SK-N-SH treated with all-trans-retinoic acid at 6 μM for 48 hours (cell line): ENCODE measurements at regions not wholly inside any gene's neighbourhood (a gene's known extent, or its start where the extent isn't known, plus 50 kb on each side); places are given as distances from the start of the nearest gene placed in this dataset.
"Not testable (repeated sequence)": the region's sequence is repeated elsewhere in the genome, so short reads cannot be mapped to it uniquely, and the experiment has no call there.

ENCODE experiments used
- ARNTL ChIP-seq: fragments of 450-650 bp; formaldehyde crosslinking; IDR thresholded peaks from 2 replicates; pipeline ENCODE4 v1.5.0; 2020; ENCODE audit warnings: low read depth, mild to moderate bottlenecking, moderate library complexity, borderline replicate concordance
- CSRNP3 ChIP-seq: fragments of 250-450 bp; sonication (Bioruptor Pico); IDR thresholded peaks from 2 replicates; pipeline ENCODE4 v1.5.1; 2021; ENCODE audit warnings: mild to moderate bottlenecking, moderate library complexity
- TOX ChIP-seq: fragments of 250-450 bp; sonication (Bioruptor Pico); IDR thresholded peaks from 2 replicates; pipeline ENCODE4 v1.8.0; 2021; ENCODE audit warnings: mild to moderate bottlenecking, moderate library complexity, borderline replicate concordance
- ZFP30 ChIP-seq: fragments of 450-650 bp; formaldehyde crosslinking; IDR thresholded peaks from 2 replicates; pipeline ENCODE4 v1.5.0; 2022; ENCODE audit warnings: mild to moderate bottlenecking, moderate library complexity
- ZNF565 ChIP-seq: fragments of 450-650 bp; formaldehyde crosslinking; conservative IDR thresholded peaks from 2 replicates; pipeline ENCODE4 v1.5.0; 2020; ENCODE audit warnings: low read depth, mild to moderate bottlenecking, moderate library complexity

GRCh38 chr10:90086606-90087190 lies 385.3 kb downstream of the KIF20B start:
- TF ChIP-seq ZNF565 (CRISPR knock-in tag); CSRNP3; ZFP30 (CRISPR knock-in tag); ARNTL; TOX (CRISPR knock-in tag): not testable (repeated sequence)
